ENCODE measurements at regions not wholly inside any gene's neighbourhood (a gene's known extent, or its start where the extent isn't known, plus 50 kb on each side); places are given as distances from the start of the nearest gene placed in this dataset.

GRCh38 chr11:98099371-98099770, 921.4 kb upstream of the CNTN5 start (continued):
- no peak for TF ChIP-seq CUX1 (CRISPR knock-in tag; IDR thresholded peaks at IDR 0.05)
- no peak for TF ChIP-seq POLR2A (conservative IDR thresholded peaks at IDR 0.05)
- TF ChIP-seq ZNF3 (CRISPR knock-in tag; IDR thresholded peaks at IDR 0.05) = no peak
- TF ChIP-seq NR2C1 (IDR thresholded peaks at IDR 0.05) = no peak
- no peak for TF ChIP-seq NR2C1 (tag; IDR thresholded peaks at IDR 0.05)
- no peak for TF ChIP-seq U2AF1 (optimal IDR thresholded peaks at IDR 0.05; ENCODE audit: low read depth, low read length)
- no peak for TF ChIP-seq CBX5 (IDR thresholded peaks at IDR 0.05; ENCODE audit: borderline replicate concordance, low read depth)

- no peaks in the 10 kb centered on the region for H4K20me1 ChIP-seq (replicated peaks; ENCODE audit: control insufficient read depth, insufficient read depth, low read length)
- in situ Hi-C loops (cut with MboI) (no loop called here), intact Hi-C loops (cut with micrococcal nuclease) (no loop called here)
- H3K4me3 ChIP-seq = no peak overlapping the region
- ChIA-PET POLR2A (no interaction called here), CTCF (ENCODE audit: low intra/inter-chr PET ratio) (no interaction called here)
- peaks cover 4% of the 10 kb centered on the region; the same call in 1 of the 2 replicates for H3K9me3 ChIP-seq (replicated peaks; ENCODE audit: control insufficient read depth, insufficient read depth, low read depth, low read length)
- no peak overlapping the region for H2AFZ ChIP-seq (ENCODE audit: low read depth, low read length)
- no peak for FAIRE-seq
- no TSS peak for BruUV-seq (replicated peaks)
- no peak for TF ChIP-seq POLR2H (tag; IDR thresholded peaks at IDR 0.05; ENCODE audit: low read depth)
- TF ChIP-seq SUPT5H (IDR thresholded peaks at IDR 0.05) = no peak
- no peak for TF ChIP-seq EWSR1 (IDR thresholded peaks at IDR 0.05; ENCODE audit: borderline replicate concordance, low read depth, partially characterized antibody)
- no peak for TF ChIP-seq ZBTB26 (CRISPR knock-in tag; IDR thresholded peaks at IDR 0.05)
- no peaks in the 10 kb centered on the region for H3K9me1 ChIP-seq (ENCODE audit: control insufficient read depth, insufficient read depth, low read length)
- H3K27me3 ChIP-seq (ENCODE audit: control insufficient read depth in 2 of 2, insufficient read depth in 2 of 2, low read length in 2 of 2) = no peaks in the 10 kb centered on the region
- ATAC-seq = no peak
- H3K9ac ChIP-seq (ENCODE audit: insufficient read depth in 1 of 2, low read depth in 2 of 2, low read length in 2 of 2) = no peak overlapping the region
- DNase-seq (ENCODE audit: extremely low read depth in 1 of 4, low spot score in 3 of 4) = no peak
- no peak overlapping the region for H3K27ac ChIP-seq (ENCODE audit: extremely low read depth, low read depth, low read length)
- no peaks in the 10 kb centered on the region for H3K4me1 ChIP-seq (replicated peaks in 1 of 2; ENCODE audit: control insufficient read depth in 2 of 2, insufficient read depth in 2 of 2, low read length in 2 of 2)
- no peak overlapping the region for H3K4me2 ChIP-seq (ENCODE audit: insufficient read depth, low read length)
- no peaks in the 10 kb centered on the region for H3K36me3 ChIP-seq (ENCODE audit: control insufficient read depth, insufficient read depth, low read length)
- no peaks in the 10 kb centered on the region for H3K79me2 ChIP-seq (ENCODE audit: control insufficient read depth, insufficient read depth, low read length)
- WGBS (ENCODE audit: insufficient coverage, low coverage, missing lambda C conversion rate) = 35% methylated on average over 2 of the region's 2 CpGs
These were observed 920.1 kb upstream of the CNTN5 start for GRCh38 chr11:98100689-98101088.

Measured in K562 (cell line).